DMS114 treated with DMSO at 0.1 percent for 48 hours (cell line): ENCODE measurements at regions not wholly inside any gene's neighbourhood (a gene's known extent, or its start where the extent isn't known, plus 50 kb on each side); places are given as distances from the start of the nearest gene placed in this dataset.
"Not testable (repeated sequence)": the region's sequence is repeated elsewhere in the genome, so short reads cannot be mapped to it uniquely, and the experiment has no call there.

Experiments
- DNase-seq: peaks from one replicate; lab custom pipeline; 2025; ENCODE audit not compliant: unreplicated experiment; lab: John Stamatoyannopoulos, UW

GRCh38 chr6:92648364-92649086 lies 770.8 kb downstream of the EPHA7 start:
- no peak for DNase-seq

- DNase-seq, result no peak
These were observed 771.7 kb downstream of the EPHA7 start for GRCh38 chr6:92647630-92648029.

- not testable (repeated sequence) for DNase-seq
These were observed 775.1 kb downstream of the EPHA7 start for GRCh38 chr6:92644104-92644791.

- no peak for DNase-seq
These were observed 783.7 kb downstream of the EPHA7 start for GRCh38 chr6:92635553-92636153.

- DNase-seq, result no peak
These were observed 784.8 kb downstream of the EPHA7 start for GRCh38 chr6:92634561-92634960.

GRCh38 chr6:92623431-92623830 lies 795.9 kb downstream of the EPHA7 start:
- DNase-seq, result no peak

GRCh38 chr6:92617721-92618120 lies 801.6 kb downstream of the EPHA7 start:
- no peak for DNase-seq

- no peak for DNase-seq
These were observed 810.6 kb downstream of the EPHA7 start for GRCh38 chr6:92608751-92609150.

GRCh38 chr6:92593201-92593600 lies 826.2 kb downstream of the EPHA7 start:
- no peak for DNase-seq

GRCh38 chr6:92589996-92590395 lies 829.4 kb downstream of the EPHA7 start:
- no peak for DNase-seq

- DNase-seq, result no peak
These were observed 831.2 kb downstream of the EPHA7 start for GRCh38 chr6:92588148-92588547.

- DNase-seq, result no peak
These were observed 831.8 kb downstream of the EPHA7 start for GRCh38 chr6:92587525-92587924.

GRCh38 chr6:92586236-92586977 lies 833.0 kb downstream of the EPHA7 start:
- DNase-seq, result no peak

GRCh38 chr6:92582211-92582610 lies 837.1 kb downstream of the EPHA7 start:
- DNase-seq, result no peak

- DNase-seq, result no peak
These were observed 842.2 kb downstream of the EPHA7 start for GRCh38 chr6:92577077-92577719.

- DNase-seq, result no peak
These were observed 850.8 kb downstream of the EPHA7 start for GRCh38 chr6:92568541-92568940.

- DNase-seq, result no peak
These were observed 852.7 kb downstream of the EPHA7 start for GRCh38 chr6:92566632-92567031.

GRCh38 chr6:92564376-92564775 lies 855.0 kb downstream of the EPHA7 start:
- DNase-seq, result no peak

- DNase-seq, result no peak
These were observed 859.7 kb downstream of the EPHA7 start for GRCh38 chr6:92559611-92560010.

- no peak for DNase-seq
These were observed 860.4 kb downstream of the EPHA7 start for GRCh38 chr6:92559003-92559402.

- DNase-seq, result no peak
These were observed 868.9 kb downstream of the EPHA7 start for GRCh38 chr6:92550501-92550900.
